Uterus (tissue), 2 donors: ENCODE measurements at regions not wholly inside any gene's neighbourhood (a gene's known extent, or its start where the extent isn't known, plus 50 kb on each side); places are given as distances from the start of the nearest gene placed in this dataset.

Experiments
- POLR2A ChIP-seq, 2 donors: fragments of 450-650 bp; IDR thresholded peaks; one replicate each; pipeline ENCODE4 v1.6.1; 2016; ENCODE audit warnings: antibody characterized with exemption in 2 of 2, mild to moderate bottlenecking in 1 of 2, moderate library complexity in 1 of 2
- TF ChIP-seq, protein P1 (sequence below), 4 experiments: fragments of 200-600 bp in 2 of 4; fragments of 450-650 bp in 2 of 4; sonication (generic) in 2 of 4; IDR thresholded peaks; one replicate each; pipeline ENCODE4 v1.5.1; 2016 to 2019; ENCODE audit warnings: antibody characterized with exemption in 4 of 4, mild to moderate bottlenecking in 2 of 4, moderate library complexity in 1 of 4

DNA sequence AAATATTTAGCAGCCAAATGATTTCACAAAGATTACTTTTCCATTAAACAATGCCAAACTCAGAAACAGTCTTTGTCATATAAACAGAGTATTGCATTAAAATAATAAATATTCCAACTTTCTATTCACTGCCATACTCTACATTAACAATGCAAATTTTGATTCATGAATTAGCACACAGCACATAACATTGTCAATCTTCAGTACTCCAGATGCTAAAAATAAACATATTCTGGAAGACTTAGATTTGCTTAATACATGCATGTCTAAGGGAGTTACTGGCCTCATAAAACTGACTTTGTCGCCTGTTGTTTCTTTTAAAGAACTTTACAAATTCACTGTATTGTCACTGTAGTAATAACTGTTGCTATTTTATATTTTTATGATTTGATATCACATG lies 131.6 kb downstream of the TMEM144 start:
- TF ChIP-seq, protein P1, sequence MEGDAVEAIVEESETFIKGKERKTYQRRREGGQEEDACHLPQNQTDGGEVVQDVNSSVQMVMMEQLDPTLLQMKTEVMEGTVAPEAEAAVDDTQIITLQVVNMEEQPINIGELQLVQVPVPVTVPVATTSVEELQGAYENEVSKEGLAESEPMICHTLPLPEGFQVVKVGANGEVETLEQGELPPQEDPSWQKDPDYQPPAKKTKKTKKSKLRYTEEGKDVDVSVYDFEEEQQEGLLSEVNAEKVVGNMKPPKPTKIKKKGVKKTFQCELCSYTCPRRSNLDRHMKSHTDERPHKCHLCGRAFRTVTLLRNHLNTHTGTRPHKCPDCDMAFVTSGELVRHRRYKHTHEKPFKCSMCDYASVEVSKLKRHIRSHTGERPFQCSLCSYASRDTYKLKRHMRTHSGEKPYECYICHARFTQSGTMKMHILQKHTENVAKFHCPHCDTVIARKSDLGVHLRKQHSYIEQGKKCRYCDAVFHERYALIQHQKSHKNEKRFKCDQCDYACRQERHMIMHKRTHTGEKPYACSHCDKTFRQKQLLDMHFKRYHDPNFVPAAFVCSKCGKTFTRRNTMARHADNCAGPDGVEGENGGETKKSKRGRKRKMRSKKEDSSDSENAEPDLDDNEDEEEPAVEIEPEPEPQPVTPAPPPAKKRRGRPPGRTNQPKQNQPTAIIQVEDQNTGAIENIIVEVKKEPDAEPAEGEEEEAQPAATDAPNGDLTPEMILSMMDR (IDR thresholded peaks at IDR 0.05): no peak
- TF ChIP-seq POLR2A (IDR thresholded peaks at IDR 0.05): no peak
